GF-D8 (cell line): ENCODE measurements at regions not wholly inside any gene's neighbourhood (a gene's known extent, or its start where the extent isn't known, plus 50 kb on each side); places are given as distances from the start of the nearest gene placed in this dataset.
"Not testable (repeated sequence)": the region's sequence is repeated elsewhere in the genome, so short reads cannot be mapped to it uniquely, and the experiment has no call there.

Source experiments
- DNase-seq: peaks from one replicate; lab custom pipeline; 2025; lab: John Stamatoyannopoulos, UW

- DNase-seq = not testable (repeated sequence)
These were observed 141.7 kb downstream of the ARRDC3 start for GRCh38 chr5:91241460-91241859.

- no peak for DNase-seq
These were observed 142.9 kb downstream of the ARRDC3 start for GRCh38 chr5:91240175-91240574.

- no peak for DNase-seq
These were observed 147.8 kb downstream of the ARRDC3 start for GRCh38 chr5:91235271-91235694.

GRCh38 chr5:91232523-91232922 lies 150.6 kb downstream of the ARRDC3 start:
- DNase-seq = no peak

- no peak for DNase-seq
These were observed 153.9 kb downstream of the ARRDC3 start for GRCh38 chr5:91229031-91229727.

GRCh38 chr5:91228188-91228587 lies 154.9 kb downstream of the ARRDC3 start:
- no peak for DNase-seq

GRCh38 chr5:91225848-91226686 lies 157.1 kb downstream of the ARRDC3 start:
- no peak for DNase-seq

GRCh38 chr5:91224969-91225368 lies 158.1 kb downstream of the ARRDC3 start:
- DNase-seq = no peak

- DNase-seq = no peak
These were observed 158.7 kb downstream of the ARRDC3 start for GRCh38 chr5:91224456-91224855.

GRCh38 chr5:91223886-91224285 lies 159.2 kb downstream of the ARRDC3 start:
- DNase-seq = no peak

GRCh38 chr5:91222482-91222881 lies 160.6 kb downstream of the ARRDC3 start:
- DNase-seq = no peak

GRCh38 chr5:91221917-91222316 lies 161.2 kb downstream of the ARRDC3 start:
- DNase-seq = no peak

GRCh38 chr5:91219803-91220371 lies 163.2 kb downstream of the ARRDC3 start:
- DNase-seq = no peak

- DNase-seq = peak; percentile 44
These were observed 163.9 kb downstream of the ARRDC3 start for GRCh38 chr5:91219091-91219802.

GRCh38 chr5:91217859-91218258 lies 165.3 kb downstream of the ARRDC3 start:
- DNase-seq = no peak

- DNase-seq = no peak
These were observed 168.5 kb downstream of the ARRDC3 start for GRCh38 chr5:91214571-91214970.
